ENCODE measurements at regions not wholly inside any gene's neighbourhood (a gene's known extent, or its start where the extent isn't known, plus 50 kb on each side); places are given as distances from the start of the nearest gene placed in this dataset.
"Not testable (repeated sequence)": the region's sequence is repeated elsewhere in the genome, so short reads cannot be mapped to it uniquely, and the experiment has no call there.

DNA sequence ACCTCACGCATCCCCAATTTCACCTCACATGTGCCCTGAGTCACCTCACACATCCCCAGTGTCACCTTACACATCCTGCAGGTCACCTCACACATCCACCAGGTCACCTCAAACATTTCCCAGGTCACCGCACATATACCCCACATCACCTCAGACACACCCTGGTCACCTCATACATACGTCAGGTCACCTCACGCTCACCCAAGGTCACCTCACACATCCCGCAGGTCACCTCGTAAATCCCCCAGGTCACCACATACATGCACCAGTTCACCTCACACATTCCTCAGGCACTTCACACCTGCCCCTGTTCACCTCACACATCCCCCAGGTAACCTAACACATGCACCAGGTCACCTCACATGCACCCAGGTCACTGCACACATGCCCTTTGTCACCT is 864.0 kb downstream of the TMEM121 start:
- no peak for DNase-seq

DNA sequence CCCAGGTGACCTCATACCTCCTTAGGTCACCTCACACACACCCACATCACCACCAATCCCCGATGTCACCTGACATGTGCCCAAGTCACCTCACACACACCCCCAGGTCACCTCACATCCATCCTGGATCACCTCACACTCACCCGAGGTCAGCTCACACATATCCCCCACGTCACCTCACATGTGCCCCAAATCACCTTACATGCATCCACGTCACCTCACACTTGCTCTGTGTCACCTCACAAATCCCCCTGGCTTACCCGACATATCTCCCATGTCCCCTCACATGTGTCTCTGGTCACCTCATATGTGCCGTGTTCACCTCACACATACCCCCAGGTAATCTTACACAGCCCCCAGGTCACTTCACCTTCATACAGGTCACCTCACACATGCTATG is 864.6 kb downstream of the TMEM121 start:
- no peak for DNase-seq

GRCh38 chr14:106393742-106394141 is 867.4 kb downstream of the TMEM121 start:
- DNase-seq = no peak

DNA sequence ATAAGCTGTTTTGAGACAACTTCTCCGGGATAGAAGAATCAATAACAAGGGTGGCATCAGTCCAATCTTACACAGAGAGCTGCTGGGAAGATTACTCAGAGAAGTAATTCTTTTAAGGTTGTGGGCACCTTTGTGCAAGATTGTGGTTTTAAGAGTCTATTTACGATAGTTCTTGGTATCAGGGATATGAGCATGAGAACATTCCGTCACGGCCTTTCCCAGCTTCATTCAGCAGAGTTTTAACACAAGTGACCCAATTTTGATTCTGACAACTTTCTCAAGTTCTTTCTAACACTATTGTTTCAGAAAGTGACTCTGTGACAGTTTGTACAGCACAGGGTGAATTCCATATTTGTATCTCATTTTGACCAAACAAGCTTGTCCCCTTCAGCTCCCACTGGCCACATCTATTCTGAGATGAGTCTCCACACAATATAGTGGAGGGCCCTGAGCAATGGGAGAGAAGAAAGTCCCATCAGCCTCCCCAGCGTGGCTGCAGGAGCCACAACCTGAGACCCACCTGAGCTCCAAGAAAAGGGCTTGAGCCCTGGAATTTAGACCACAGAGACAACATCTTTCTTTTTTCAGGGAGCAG is 869.2 kb downstream of the TMEM121 start:
- no peak for DNase-seq

DNA sequence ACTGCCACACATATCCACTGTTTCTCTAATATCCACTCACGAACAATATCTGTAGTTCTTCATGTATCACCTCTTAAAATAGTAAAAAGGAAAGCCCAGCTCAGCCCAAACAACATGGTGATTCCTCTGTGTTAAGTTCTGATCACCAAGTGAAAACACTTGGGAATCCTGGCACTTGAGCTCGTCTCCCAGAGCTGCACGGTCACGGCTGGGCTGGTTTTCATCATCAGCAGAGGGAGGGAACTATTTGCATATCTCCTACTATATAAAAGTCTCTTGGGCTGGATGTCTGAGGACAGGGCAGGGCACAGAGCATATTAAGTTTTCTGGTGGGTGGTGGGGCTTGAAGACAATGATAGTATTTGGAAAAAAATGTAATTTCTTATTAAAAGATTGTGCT is 870.6 kb downstream of the TMEM121 start:
- DNase-seq = no peak

- not testable (repeated sequence) for DNase-seq
These were observed 872.5 kb downstream of the TMEM121 start for GRCh38 chr14:106398931-106399331.

GRCh38 chr14:106401316-106401715 is 874.9 kb downstream of the TMEM121 start:
- not testable (repeated sequence) for DNase-seq

- not testable (repeated sequence) for DNase-seq
These were observed 883.8 kb downstream of the TMEM121 start for GRCh38 chr14:106410229-106410628.

DNA sequence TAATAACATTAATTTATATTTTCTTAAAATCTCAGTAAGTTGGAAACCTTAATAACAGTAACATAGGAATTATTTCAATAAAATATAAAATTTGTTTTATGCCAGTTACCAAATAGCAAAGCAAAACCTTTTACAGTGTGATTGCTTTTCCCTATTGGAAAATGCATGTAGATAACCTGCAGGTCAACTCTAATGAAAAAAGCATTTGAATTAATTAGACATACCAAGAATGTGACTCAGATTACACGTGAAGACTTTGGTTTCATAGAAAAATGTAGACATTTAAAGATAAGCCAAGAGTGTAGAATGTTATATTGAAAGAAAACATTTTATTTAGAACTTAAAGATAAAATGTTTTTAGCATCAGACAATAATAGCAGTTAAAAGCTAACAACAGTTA is 888.1 kb downstream of the TMEM121 start:
- no peak for DNase-seq

GRCh38 chr14:106417224-106418049 is 891.1 kb downstream of the TMEM121 start:
- DNase-seq = no peak

- no peak for DNase-seq
These were observed 893.1 kb downstream of the TMEM121 start for GRCh38 chr14:106419376-106419965.

DNA sequence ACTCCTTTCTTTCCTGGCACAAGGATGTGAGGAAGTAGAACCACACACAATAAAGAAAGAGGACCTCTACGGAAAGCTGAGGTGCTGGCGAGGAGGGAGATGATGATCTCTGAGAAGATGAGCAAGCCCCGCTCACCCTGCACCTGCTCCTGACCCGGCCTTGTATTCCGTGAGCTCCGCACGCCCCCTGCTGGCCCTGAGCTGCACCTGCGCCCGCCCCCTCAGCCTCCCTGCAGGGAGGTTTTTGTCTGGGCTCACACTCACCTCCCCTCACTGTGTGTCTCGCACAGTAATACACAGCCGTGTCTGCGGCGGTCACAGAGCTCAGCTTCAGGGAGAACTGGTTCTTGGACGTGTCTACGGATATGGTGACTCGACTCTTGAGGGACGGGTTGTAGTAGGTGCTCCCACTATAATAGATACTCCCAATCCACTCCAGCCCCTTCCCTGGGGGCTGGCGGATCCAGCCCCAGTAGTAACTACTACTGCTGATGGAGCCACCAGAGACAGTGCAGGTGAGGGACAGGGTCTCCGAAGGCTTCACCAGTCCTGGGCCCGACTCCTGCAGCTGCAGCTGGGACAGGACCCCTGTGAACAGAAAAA is 895.1 kb downstream of the TMEM121 start:
- not testable (repeated sequence) for DNase-seq

- no peak for DNase-seq
These were observed 895.7 kb downstream of the TMEM121 start for GRCh38 chr14:106422066-106422465.

DNA sequence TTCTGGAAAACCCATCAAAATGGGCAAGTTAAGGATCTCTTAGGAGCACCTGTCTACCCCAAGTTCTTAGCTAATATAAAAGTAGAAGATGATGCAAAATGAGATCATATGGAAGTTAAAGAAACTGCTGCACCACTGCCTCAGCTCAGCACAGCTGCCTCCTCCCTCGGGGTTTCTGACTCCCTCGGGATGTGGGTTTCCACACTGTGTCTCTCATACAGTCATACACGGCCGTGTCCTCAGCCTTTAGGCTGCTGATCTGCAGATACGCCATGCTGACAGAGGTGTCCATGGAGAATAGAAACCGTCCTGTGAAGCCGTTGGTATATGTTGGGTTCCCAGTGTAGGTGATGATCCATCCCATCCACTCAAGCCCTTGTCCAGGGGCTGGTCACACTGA is 898.8 kb downstream of the TMEM121 start:
- DNase-seq = not testable (repeated sequence)

GRCh38 chr14:106436310-106436905 is 910.0 kb downstream of the TMEM121 start:
- no peak for DNase-seq

- DNase-seq = no peak
These were observed 916.5 kb downstream of the TMEM121 start for GRCh38 chr14:106442857-106443256.

GRCh38 chr14:106455026-106455425 is 928.6 kb downstream of the TMEM121 start:
- DNase-seq = no peak

DNA sequence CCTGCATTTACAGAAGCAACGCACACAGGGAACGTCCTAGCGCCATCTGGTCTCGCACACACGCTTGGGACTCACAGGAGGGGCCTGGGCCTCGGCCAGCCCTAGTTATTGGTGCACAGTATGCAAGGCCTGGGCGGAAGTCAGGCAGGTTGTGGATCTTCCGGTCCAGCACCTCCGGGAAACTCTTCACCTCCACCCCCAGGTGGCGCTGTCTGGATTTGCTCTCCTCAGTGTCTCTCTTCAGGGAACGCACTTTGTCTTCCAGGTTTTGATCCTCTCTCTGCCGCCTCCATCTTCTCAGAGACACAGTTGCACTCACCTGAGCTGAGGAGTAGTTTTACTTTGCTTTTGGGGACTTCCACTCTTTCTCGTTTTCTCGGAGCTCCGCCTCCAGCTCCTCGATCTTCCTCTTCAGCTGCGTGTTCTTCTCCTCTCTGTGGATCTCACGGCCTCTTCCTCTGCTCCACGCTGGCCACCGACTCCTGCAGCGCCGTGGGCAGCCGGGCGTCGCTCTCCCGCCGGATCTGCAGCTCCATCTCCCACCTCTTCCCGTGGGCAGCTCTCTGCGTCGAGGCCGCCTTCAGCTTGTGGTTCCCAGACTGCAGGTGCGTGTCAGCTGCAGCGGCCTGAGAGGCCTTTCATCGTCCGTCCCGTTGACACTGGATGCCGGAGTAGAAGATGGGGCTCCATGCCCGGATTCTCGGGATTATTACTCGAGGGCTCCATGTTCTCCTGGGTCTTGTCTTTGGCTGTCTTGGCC is 933.8 kb downstream of the TMEM121 start:
- DNase-seq = no peak

DNA sequence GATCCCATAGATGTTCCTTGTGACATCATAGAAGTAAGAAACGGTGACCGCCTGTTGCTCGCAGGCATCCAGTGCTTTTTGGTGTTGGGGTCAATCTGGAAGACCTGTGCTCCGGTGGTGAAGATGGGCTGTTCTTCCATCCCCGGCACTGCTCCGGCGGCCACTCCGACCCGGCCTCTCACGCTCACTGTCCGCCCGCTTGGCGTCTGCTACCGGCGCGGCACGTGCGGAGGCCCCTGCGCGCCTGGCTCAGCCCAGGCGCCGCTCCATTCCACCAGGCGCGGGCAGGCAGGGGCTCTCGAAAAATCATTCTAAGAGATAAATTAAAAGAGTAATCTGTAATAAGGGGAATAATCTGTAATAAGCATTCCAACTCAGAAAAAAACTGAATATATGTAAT is 934.5 kb downstream of the TMEM121 start:
- DNase-seq = no peak

GRCh38 chr14:106466483-106466882 is 940.1 kb downstream of the TMEM121 start:
- DNase-seq = not testable (repeated sequence)

DNA sequence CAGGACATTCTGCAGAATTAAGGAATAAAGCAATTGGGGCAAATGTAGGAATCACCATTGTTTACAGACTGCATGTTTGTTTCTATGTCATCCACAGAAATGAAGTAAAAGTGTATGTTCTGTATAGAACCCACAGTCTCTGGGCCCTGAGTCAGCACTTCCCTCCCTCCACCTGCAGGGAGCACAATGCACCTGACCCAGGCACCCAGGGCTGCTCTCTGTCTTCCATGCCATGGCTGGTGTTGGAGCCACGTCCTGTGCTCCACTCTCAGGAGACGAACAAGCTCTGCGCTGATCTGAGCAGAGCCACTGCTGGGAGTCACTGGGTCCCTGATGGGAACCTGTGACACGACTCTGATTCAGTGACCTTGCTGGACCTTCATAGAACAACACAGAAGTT is 942.5 kb downstream of the TMEM121 start:
- not testable (repeated sequence) for DNase-seq

DNA sequence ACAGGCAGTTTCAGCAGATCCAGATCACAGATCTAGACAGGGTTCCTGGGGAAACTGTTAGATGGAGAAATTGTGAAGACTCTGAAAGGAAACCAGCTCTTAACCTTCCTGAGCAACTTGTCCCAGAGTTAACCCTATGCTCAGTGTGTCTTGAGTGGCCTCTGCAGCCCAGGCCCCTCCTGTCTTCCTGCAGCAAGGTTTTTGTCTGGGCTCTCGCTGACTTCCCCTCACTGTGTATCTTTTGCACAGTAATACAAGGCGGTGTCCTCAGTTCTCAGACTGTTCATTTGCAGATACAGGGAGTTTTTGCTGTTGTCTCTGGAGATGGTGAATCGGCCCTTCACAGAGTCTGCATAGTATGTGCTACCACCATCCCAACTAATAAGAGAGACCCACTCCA is 943.6 kb downstream of the TMEM121 start:
- not testable (repeated sequence) for DNase-seq

Measured in left hindlimb (tissue), 1 donor.